GM18951 (cell line): ENCODE measurements at regions not wholly inside any gene's neighbourhood (a gene's known extent, or its start where the extent isn't known, plus 50 kb on each side); places are given as distances from the start of the nearest gene placed in this dataset.
"Not testable (repeated sequence)": the region's sequence is repeated elsewhere in the genome, so short reads cannot be mapped to it uniquely, and the experiment has no call there.

Experiments used
- POLR2A ChIP-seq: IDR thresholded peaks from 4 replicates; pipeline ENCODE4 v1.6.1; 2011; ENCODE audit warnings: mild to moderate bottlenecking; ENCODE audit not compliant: insufficient read length, insufficient read depth; ENCODE audit errors: extremely low read depth
- in situ Hi-C: fragments of 300-500 bp; cut with MboI; formaldehyde crosslinking; loops from one replicate; pipeline ENCODE4 v1.12.0; 2022; ENCODE audit warnings: low sequenced_read_pairs, mixed read lengths, inconsistent platforms; ENCODE audit not compliant: unreplicated experiment

GRCh38 chr16:88128556-88128955 lies 177.3 kb downstream of the BANP start:
- in situ Hi-C loops, result no loop called here
- no peak for TF ChIP-seq POLR2A

DNA sequence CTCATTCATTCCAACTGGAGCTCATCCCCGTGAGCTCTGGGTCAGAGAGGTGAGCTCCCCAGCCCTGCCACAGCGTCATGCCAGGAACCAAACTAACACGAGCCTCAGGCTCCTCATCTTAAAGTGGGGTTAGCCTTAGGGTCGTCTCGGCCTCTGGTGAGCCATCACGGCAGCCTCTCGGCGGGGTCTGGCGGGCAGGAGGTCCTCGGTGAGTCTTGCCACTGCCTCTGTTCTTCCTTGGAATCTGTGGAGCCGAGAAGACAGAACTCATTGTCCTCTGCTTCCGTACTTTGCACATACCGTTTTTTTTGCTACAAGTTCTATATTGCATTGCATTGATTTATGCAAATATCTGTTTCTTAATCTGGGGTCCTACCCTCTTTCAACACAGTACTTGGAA lies 177.9 kb downstream of the BANP start:
- in situ Hi-C loops, result not testable (repeated sequence)

DNA sequence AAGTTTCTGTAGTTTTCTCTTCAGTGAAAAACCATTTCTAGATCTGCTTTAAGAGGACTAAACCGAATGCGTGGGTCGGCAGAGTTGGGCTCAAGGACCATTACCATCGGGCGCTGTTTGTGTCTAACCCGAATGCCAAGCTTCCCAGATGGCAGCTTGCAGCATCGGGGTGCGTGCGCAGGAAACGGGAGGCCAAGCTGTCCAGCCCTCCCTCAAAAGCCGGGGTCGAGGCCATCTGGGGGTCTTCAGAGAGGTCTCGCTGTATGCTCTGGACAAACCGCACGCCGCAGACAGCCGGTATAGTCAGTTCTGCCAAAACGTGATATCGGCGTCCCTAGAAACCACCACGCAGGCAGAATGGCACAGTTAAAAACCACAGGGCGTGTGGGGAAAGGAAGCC lies 178.8 kb downstream of the BANP start:
- in situ Hi-C loops, result no loop called here
- no peak for TF ChIP-seq POLR2A

GRCh38 chr16:88130681-88131080 lies 179.4 kb downstream of the BANP start:
- TF ChIP-seq POLR2A, result no peak
- in situ Hi-C loops, result no loop called here

DNA sequence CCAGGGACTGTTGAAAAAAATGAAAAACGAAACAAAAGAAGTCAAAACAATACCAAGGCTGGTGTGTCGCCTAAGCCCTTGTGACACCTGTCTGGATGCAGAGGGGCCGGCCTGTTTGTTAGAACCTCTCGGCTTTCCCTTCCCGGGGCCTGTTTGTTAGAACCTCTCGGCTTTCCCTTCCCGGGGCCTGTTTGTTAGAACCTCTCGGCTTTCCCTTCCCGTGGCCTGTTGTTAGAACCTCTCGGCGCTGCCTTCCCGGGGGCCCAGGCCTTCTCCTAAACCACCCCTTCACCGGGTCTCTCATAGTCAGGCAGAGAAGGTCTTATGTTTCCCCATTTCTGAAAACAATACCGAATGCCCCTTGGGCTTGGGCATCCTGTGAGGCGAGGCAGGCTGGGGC lies 180.0 kb downstream of the BANP start:
- in situ Hi-C loops, result no loop called here
- TF ChIP-seq POLR2A, result no peak

DNA sequence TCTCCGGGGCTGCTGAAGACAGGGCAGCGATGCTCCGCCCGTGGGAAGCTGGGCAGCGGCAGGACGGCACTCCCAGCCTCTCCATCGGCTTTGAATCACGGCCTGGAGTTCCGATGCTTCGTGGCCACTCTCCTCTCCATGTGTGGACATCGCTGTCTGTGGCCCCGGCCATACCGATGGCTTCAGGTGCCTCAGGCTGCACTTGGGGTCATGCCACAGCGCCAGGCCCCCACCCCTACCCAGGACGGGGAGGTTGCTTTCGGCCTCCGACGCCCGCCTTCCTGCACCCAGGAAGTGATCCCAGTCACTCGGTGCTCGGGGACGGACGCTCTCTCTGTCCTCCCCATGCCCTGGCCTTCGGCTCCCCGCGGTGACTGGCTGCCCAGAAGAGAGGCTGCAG lies 180.7 kb downstream of the BANP start:
- in situ Hi-C loops, result no loop called here

GRCh38 chr16:88132836-88133506 lies 181.7 kb downstream of the BANP start:
- no peak for TF ChIP-seq POLR2A
- in situ Hi-C loops, result no loop called here

More for the DNA sequence above, 180.7 kb downstream of the BANP start:
- TF ChIP-seq POLR2A, result no peak

DNA sequence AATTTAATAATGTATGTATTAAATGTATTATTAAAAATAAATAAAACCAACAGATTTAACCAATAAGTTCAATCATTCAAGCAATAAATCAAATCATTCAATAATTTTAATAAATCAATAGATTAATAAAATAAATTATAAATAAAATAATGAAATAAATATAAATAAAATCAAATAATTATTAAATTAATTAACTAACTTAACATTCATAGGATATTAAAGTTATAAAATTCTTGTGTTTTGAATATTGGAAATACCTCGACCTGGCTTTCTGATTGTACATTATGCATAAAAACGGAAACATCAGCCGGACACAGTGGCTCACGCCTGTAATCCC lies 182.2 kb downstream of the BANP start:
- no peak for TF ChIP-seq POLR2A
- in situ Hi-C loops, result no loop called here

- in situ Hi-C loops, result not testable (repeated sequence)
These were observed 183.1 kb downstream of the BANP start for GRCh38 chr16:88134172-88134898.

- in situ Hi-C loops, result not testable (repeated sequence)
These were observed 183.9 kb downstream of the BANP start for GRCh38 chr16:88134899-88135682.

DNA sequence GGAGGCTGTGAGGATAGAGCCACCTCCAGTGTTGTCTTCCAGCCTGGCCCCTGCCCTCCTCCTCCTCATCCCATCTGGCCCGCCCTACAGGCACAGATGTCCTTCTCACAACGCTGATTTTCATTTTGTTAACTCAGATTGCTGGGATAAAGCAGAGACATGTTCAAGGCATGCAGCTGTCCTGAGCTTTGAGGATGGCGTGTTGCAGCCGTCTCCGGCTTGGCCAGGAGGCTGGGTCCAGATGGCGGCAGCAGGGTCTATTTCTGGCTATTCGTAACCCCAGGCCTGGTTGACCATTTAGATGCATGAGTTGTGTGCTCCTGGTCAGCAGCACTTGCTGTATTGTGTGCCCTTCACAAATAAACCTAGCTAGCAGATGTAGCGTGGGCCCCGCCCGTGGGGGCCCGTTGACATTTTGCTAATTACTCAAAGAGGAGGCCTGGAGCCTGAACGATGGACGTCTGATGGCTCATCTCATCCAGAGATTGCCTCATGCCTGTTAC lies 185.0 kb downstream of the BANP start:
- in situ Hi-C loops, result not testable (repeated sequence)

DNA sequence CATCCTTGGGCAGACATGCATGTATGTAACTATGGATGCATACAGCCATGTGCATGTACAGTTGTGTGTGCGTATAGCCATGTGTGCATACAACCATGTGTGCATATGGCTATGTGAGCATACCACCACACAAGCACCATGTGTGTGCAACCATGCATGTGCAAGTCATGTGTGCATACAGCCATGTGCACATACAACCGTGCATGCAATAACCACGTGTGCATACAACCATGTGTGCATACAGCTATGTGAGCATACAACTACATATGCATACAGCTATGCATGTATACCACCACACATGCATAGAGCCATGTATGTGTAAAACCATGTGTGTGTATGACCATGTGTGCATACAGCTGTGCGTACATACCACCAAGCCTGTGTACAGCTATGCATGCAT lies 185.7 kb downstream of the BANP start:
- in situ Hi-C loops, result not testable (repeated sequence)

- in situ Hi-C loops, result not testable (repeated sequence)
These were observed 187.9 kb downstream of the BANP start for GRCh38 chr16:88139141-88139540.

DNA sequence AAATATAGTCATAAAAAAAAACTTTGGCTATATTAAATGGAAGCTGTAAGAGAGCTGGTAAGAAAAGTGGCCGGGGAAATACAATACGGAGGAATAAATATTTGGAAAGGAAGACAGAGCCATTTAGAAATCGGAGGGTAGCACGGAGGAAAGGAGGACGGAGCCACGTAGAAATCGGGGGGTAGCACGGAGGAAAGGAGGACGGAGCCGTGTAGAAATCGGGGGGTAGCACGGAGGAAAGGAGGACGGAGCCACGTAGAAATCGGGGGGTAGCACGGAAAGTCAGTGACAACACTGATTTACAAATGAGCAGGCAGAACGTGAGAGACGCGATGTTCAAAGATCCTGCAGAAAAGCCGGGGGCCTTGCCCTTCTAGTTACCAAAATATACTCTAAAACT lies 189.0 kb downstream of the BANP start:
- in situ Hi-C loops, result not testable (repeated sequence)

GRCh38 chr16:88141580-88141979 lies 190.3 kb downstream of the BANP start:
- no peak for TF ChIP-seq POLR2A
- in situ Hi-C loops, result no loop called here

DNA sequence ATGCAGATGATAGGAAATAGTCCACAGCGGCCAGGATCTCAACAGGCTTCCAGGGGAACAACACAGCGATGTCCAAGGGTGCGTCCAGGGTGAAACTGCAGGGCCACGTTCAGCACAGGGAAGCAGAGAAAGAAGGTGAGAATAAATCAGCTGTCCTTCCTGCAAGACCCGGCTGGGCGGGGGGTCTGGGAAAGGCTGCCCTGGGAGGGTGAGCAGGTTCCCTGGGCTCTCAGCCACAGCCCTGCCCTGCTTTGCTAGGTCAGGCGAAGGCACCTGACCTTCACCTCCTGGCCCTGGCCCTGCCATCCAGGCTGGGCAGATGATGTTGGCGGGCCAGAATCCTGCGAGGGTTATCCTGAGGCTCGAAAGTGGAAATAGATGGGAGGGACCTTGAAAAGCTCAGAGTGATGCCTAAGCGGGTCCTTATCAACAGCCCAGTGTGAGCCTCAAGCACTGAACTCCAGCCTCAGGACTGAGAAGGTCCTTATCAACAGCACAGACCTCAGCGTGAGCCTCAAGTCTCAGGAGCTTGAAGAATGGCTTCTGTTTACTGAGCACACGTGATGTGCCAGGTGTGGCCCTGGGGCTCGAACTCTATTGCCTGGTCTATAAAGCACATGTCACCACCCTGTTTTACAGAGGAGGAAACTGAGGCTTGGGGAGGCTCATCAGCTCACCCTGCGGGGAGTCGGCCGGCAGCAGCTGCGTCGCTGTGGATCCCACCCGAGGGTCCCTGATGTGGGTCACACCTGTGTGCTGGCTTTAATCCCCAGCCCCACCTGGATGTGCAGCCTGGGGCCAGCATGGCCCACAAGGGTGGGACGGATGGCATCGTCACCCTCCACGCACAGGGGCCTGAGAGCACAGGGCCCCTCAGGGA lies 191.1 kb downstream of the BANP start:
- in situ Hi-C loops, result not testable (repeated sequence)

DNA sequence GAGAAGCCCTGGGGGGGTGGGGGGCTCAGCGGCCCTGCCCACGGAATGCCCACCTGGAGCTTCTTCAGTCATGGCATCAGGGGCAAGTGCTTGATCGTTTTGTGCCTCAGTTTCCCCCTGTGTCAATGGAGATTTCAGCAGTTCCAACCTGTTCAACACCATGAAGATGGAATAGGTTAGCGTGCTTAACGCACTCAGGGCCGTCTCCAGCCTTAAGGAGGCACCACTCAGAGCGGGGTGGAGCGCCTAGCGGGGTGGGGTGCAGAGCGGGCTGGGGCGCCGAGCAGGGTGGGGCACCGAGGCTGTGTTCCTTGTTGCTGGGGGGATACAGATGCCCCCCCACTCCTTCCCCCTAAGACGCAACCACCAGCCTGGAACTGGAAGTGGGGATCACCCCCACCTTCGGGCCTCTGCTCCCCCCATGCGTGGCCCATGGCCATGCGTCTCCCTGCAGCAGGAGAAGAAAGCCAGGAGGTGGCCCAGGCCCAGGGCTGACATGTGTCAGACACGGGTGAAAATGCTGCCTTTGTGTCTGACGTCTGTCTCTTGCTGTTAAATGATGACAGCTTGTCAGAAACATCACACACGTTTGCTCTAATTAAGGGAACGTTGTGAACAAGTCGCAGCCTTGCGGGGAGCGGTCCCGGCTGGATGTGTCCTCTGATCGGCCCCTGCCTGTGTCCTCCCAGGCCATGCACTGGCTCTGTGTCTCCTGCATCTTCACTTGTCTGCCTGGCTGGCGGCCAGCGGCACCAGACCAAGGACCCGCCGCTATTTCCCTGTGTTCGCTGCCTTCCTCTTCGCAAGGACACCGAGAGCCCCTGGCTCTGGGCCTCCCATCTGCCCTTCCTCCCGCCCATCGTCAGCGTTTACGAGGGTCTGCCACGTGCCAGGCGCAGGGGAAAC lies 192.1 kb downstream of the BANP start:
- in situ Hi-C loops, result not testable (repeated sequence)
